ENCODE measurements at regions not wholly inside any gene's neighbourhood (a gene's known extent, or its start where the extent isn't known, plus 50 kb on each side); places are given as distances from the start of the nearest gene placed in this dataset.

- H3K9me3 ChIP-seq (ENCODE audit: control insufficient read depth in 2 of 3, low read length in 3 of 3), result no peaks in the 10 kb centered on the region
- no peak for ATAC-seq
- no peak overlapping the region for H3K27ac ChIP-seq (ENCODE audit: low read depth, low read length)
- CTCF ChIA-PET, result no interaction called here
- Mint-ChIP-seq H3K4me1 (peaks cover 0 to 5% (median 0%) of the 10 kb centered on the region in 7 donors), H3K4me3 (no peak overlapping the region), H3K27me3 (peaks cover 0 to 6% (median 3%) of the 10 kb centered on the region in 5 donors), H3K36me3 (no peaks in the 10 kb centered on the region), H3K9me3 (peaks cover 0 to 2% (median 0%) of the 10 kb centered on the region in 11 donors), H3K27ac (no peak overlapping the region)
- H3K4me1 ChIP-seq (ENCODE audit: control insufficient read depth in 2 of 2, insufficient read depth in 2 of 2, low read length in 2 of 2), result no peaks in the 10 kb centered on the region
- POLR2A ChIA-PET, result no interaction called here
- H3K36me3 ChIP-seq (ENCODE audit: control insufficient read depth in 2 of 3, insufficient read depth in 3 of 3, low read length in 3 of 3), result no peaks in the 10 kb centered on the region
- no peak overlapping the region for H3K4me3 ChIP-seq (ENCODE audit: low read length)
- DNase-seq, result no peak
- no peaks in the 10 kb centered on the region for H3K27me3 ChIP-seq (ENCODE audit: control insufficient read depth in 2 of 2, insufficient read depth in 2 of 2, low read length in 2 of 2)
- intact Hi-C loops (cut with micrococcal nuclease), result no loop called here
These were observed 260.2 kb downstream of the STK31 start for GRCh38 chr7:23970193-23970592.

- Histone ChIP-seq H3K4me1 (ENCODE audit: control insufficient read depth in 2 of 2, insufficient read depth in 2 of 2, low read length in 2 of 2) (no peaks in the 10 kb centered on the region), H3K27me3 (ENCODE audit: control insufficient read depth in 2 of 2, insufficient read depth in 2 of 2, low read length in 2 of 2) (no peaks in the 10 kb centered on the region), H3K4me3 (ENCODE audit: low read length) (no peak overlapping the region), H3K9me3 (ENCODE audit: control insufficient read depth in 2 of 3, low read length in 3 of 3) (no peaks in the 10 kb centered on the region), H3K36me3 (ENCODE audit: control insufficient read depth in 2 of 3, insufficient read depth in 3 of 3, low read length in 3 of 3) (no peaks in the 10 kb centered on the region), H3K27ac (ENCODE audit: low read depth, low read length) (no peak overlapping the region)
- Mint-ChIP-seq H3K9me3 (peaks cover 0 to 2% (median 0%) of the 10 kb centered on the region in 11 donors), H3K27me3 (peaks cover 0 to 7% (median 4%) of the 10 kb centered on the region in 5 donors), H3K36me3 (no peaks in the 10 kb centered on the region), H3K27ac (no peak overlapping the region), H3K4me3 (no peak overlapping the region), H3K4me1 (peaks cover 0 to 5% (median 0%) of the 10 kb centered on the region in 7 donors)
- ATAC-seq (no peak), DNase-seq (no peak)
- ChIA-PET CTCF (no interaction called here), POLR2A (no interaction called here)
- intact Hi-C loops (cut with micrococcal nuclease), result no loop called here
These were observed 261.0 kb downstream of the STK31 start for GRCh38 chr7:23971031-23971430.

GRCh38 chr7:23972057-23972456, 262.0 kb downstream of the STK31 start:
- Mint-ChIP-seq H3K27ac (no peak overlapping the region), H3K27me3 (peaks cover 0 to 17% (median 6%) of the 10 kb centered on the region in 5 donors), H3K4me3 (no peak overlapping the region), H3K9me3 (peaks cover 0 to 4% (median 1%) of the 10 kb centered on the region in 11 donors), H3K4me1 (peaks cover 0 to 5% (median 0%) of the 10 kb centered on the region in 7 donors), H3K36me3 (no peaks in the 10 kb centered on the region)
- ATAC-seq (no peak), DNase-seq (no peak)
- ChIA-PET CTCF (no interaction called here), POLR2A (no interaction called here)
- H3K27me3 ChIP-seq (ENCODE audit: control insufficient read depth in 2 of 2, insufficient read depth in 2 of 2, low read length in 2 of 2), result no peaks in the 10 kb centered on the region
- no peaks in the 10 kb centered on the region for H3K36me3 ChIP-seq (ENCODE audit: control insufficient read depth in 2 of 3, insufficient read depth in 3 of 3, low read length in 3 of 3)
- no peaks in the 10 kb centered on the region for H3K9me3 ChIP-seq (ENCODE audit: control insufficient read depth in 2 of 3, low read length in 3 of 3)
- H3K4me3 ChIP-seq (ENCODE audit: low read length), result no peak overlapping the region
- no peaks in the 10 kb centered on the region for H3K4me1 ChIP-seq (ENCODE audit: control insufficient read depth in 2 of 2, insufficient read depth in 2 of 2, low read length in 2 of 2)
- no peak overlapping the region for H3K27ac ChIP-seq (ENCODE audit: low read depth, low read length)
- intact Hi-C loops (cut with micrococcal nuclease), result no loop called here

GRCh38 chr7:23973264-23973663, 263.2 kb downstream of the STK31 start:
- intact Hi-C loops (cut with micrococcal nuclease), result no loop called here
- no peak for ATAC-seq
- H3K9me3 Mint-ChIP-seq, result peaks cover 0 to 7% (median 3%) of the 10 kb centered on the region in 11 donors

GRCh38 chr7:23980081-23980480, 270.1 kb downstream of the STK31 start:
- Histone ChIP-seq H3K9me3 (ENCODE audit: control insufficient read depth in 2 of 3, low read length in 3 of 3) (peaks cover 0 to 11% (median 6%) of the 10 kb centered on the region in 3 experiments), H3K4me1 (ENCODE audit: control insufficient read depth in 2 of 2, insufficient read depth in 2 of 2, low read length in 2 of 2) (no peaks in the 10 kb centered on the region), H3K36me3 (ENCODE audit: control insufficient read depth in 2 of 3, insufficient read depth in 3 of 3, low read length in 3 of 3) (no peaks in the 10 kb centered on the region), H3K4me3 (ENCODE audit: low read length) (no peak overlapping the region), H3K27ac (ENCODE audit: low read depth, low read length) (no peak overlapping the region), H3K27me3 (ENCODE audit: control insufficient read depth in 2 of 2, insufficient read depth in 2 of 2, low read length in 2 of 2) (no peaks in the 10 kb centered on the region)
- intact Hi-C loops (cut with micrococcal nuclease), result no loop called here
- Mint-ChIP-seq H3K27me3 (peaks cover 0 to 45% (median 26%) of the 10 kb centered on the region in 5 donors), H3K4me3 (no peak overlapping the region), H3K36me3 (peaks cover 0 to 8% (median 3%) of the 10 kb centered on the region in 5 donors), H3K27ac (no peak overlapping the region), H3K9me3 (peaks cover 3 to 47% (median 20%) of the 10 kb centered on the region in 11 donors), H3K4me1 (no peaks in the 10 kb centered on the region)
- POLR2A ChIA-PET, result no interaction called here
- CTCF ChIA-PET, result no interaction called here
- ATAC-seq (no peak), DNase-seq (no peak)

More at GRCh38 chr7:23973264-23973663, 263.2 kb downstream of the STK31 start:
- Histone ChIP-seq H3K4me1 (ENCODE audit: control insufficient read depth in 2 of 2, insufficient read depth in 2 of 2, low read length in 2 of 2) (no peaks in the 10 kb centered on the region), H3K27ac (ENCODE audit: low read depth, low read length) (no peak overlapping the region), H3K9me3 (ENCODE audit: control insufficient read depth in 2 of 3, low read length in 3 of 3) (no peaks in the 10 kb centered on the region), H3K27me3 (ENCODE audit: control insufficient read depth in 2 of 2, insufficient read depth in 2 of 2, low read length in 2 of 2) (no peaks in the 10 kb centered on the region), H3K4me3 (ENCODE audit: low read length) (no peak overlapping the region), H3K36me3 (ENCODE audit: control insufficient read depth in 2 of 3, insufficient read depth in 3 of 3, low read length in 3 of 3) (no peaks in the 10 kb centered on the region)
- peaks cover 0 to under 1% (median 0%) of the 10 kb centered on the region in 7 donors for H3K4me1 Mint-ChIP-seq
- ChIA-PET CTCF (no interaction called here), POLR2A (no interaction called here)
- no peaks in the 10 kb centered on the region for H3K36me3 Mint-ChIP-seq
- H3K27me3 Mint-ChIP-seq, result peaks cover 0 to 16% (median 6%) of the 10 kb centered on the region in 5 donors
- H3K4me3 Mint-ChIP-seq, result no peak overlapping the region
- H3K27ac Mint-ChIP-seq, result no peak overlapping the region
- no peak for DNase-seq

- ChIA-PET CTCF (no interaction called here), POLR2A (no interaction called here)
- H3K4me3 ChIP-seq (ENCODE audit: low read length), result no peak overlapping the region
- no peaks in the 10 kb centered on the region for H3K4me1 Mint-ChIP-seq
- intact Hi-C loops (cut with micrococcal nuclease), result no loop called here
- H3K36me3 ChIP-seq (ENCODE audit: control insufficient read depth in 2 of 3, insufficient read depth in 3 of 3, low read length in 3 of 3), result no peaks in the 10 kb centered on the region
- no peak overlapping the region for H3K27ac Mint-ChIP-seq
- H3K27me3 Mint-ChIP-seq, result peaks cover under 1 to 50% (median 30%) of the 10 kb centered on the region in 5 donors
- no peaks in the 10 kb centered on the region for H3K27me3 ChIP-seq (ENCODE audit: control insufficient read depth in 2 of 2, insufficient read depth in 2 of 2, low read length in 2 of 2)
- H3K4me3 Mint-ChIP-seq, result no peak overlapping the region
- no peak for ATAC-seq
- peaks cover 0 to 11% (median 6%) of the 10 kb centered on the region in 3 experiments for H3K9me3 ChIP-seq (ENCODE audit: control insufficient read depth in 2 of 3, low read length in 3 of 3)
- peaks cover 0 to 8% (median 3%) of the 10 kb centered on the region in 5 donors for H3K36me3 Mint-ChIP-seq
- DNase-seq, result no peak
- H3K4me1 ChIP-seq (ENCODE audit: control insufficient read depth in 2 of 2, insufficient read depth in 2 of 2, low read length in 2 of 2), result no peaks in the 10 kb centered on the region
- no peak overlapping the region for H3K27ac ChIP-seq (ENCODE audit: low read depth, low read length)
- H3K9me3 Mint-ChIP-seq, result peaks cover 3 to 47% (median 20%) of the 10 kb centered on the region in 11 donors
These were observed 271.3 kb downstream of the STK31 start for GRCh38 chr7:23981314-23981713.

- peaks cover 0 to 8% (median 3%) of the 10 kb centered on the region in 5 donors for H3K36me3 Mint-ChIP-seq
- H3K27me3 ChIP-seq (ENCODE audit: control insufficient read depth in 2 of 2, insufficient read depth in 2 of 2, low read length in 2 of 2), result no peaks in the 10 kb centered on the region
- DNase-seq (no peak), ATAC-seq (no peak)
- no peak overlapping the region for H3K27ac ChIP-seq (ENCODE audit: low read depth, low read length)
- H3K9me3 Mint-ChIP-seq, result peaks cover 3 to 47% (median 20%) of the 10 kb centered on the region in 11 donors
- no peaks in the 10 kb centered on the region for H3K4me1 ChIP-seq (ENCODE audit: control insufficient read depth in 2 of 2, insufficient read depth in 2 of 2, low read length in 2 of 2)
- ChIA-PET POLR2A (no interaction called here), CTCF (no interaction called here)
- intact Hi-C loops (cut with micrococcal nuclease), result no loop called here
- peaks cover 0 to 11% (median 6%) of the 10 kb centered on the region in 3 experiments for H3K9me3 ChIP-seq (ENCODE audit: control insufficient read depth in 2 of 3, low read length in 3 of 3)
- no peak overlapping the region for H3K27ac Mint-ChIP-seq
- peaks cover 5 to 46% (median 34%) of the 10 kb centered on the region in 5 donors for H3K27me3 Mint-ChIP-seq
- H3K4me3 Mint-ChIP-seq, result no peak overlapping the region
- no peak overlapping the region for H3K4me3 ChIP-seq (ENCODE audit: low read length)
- H3K4me1 Mint-ChIP-seq, result no peaks in the 10 kb centered on the region
- no peaks in the 10 kb centered on the region for H3K36me3 ChIP-seq (ENCODE audit: control insufficient read depth in 2 of 3, insufficient read depth in 3 of 3, low read length in 3 of 3)
These were observed 271.7 kb downstream of the STK31 start for GRCh38 chr7:23981758-23982157.

Measured in naive thymus-derived CD4-positive, alpha-beta T cell (primary cell).